ENCODE measurements at regions not wholly inside any gene's neighbourhood (a gene's known extent, or its start where the extent isn't known, plus 50 kb on each side); places are given as distances from the start of the nearest gene placed in this dataset.

- TF ChIP-seq, protein P1, sequence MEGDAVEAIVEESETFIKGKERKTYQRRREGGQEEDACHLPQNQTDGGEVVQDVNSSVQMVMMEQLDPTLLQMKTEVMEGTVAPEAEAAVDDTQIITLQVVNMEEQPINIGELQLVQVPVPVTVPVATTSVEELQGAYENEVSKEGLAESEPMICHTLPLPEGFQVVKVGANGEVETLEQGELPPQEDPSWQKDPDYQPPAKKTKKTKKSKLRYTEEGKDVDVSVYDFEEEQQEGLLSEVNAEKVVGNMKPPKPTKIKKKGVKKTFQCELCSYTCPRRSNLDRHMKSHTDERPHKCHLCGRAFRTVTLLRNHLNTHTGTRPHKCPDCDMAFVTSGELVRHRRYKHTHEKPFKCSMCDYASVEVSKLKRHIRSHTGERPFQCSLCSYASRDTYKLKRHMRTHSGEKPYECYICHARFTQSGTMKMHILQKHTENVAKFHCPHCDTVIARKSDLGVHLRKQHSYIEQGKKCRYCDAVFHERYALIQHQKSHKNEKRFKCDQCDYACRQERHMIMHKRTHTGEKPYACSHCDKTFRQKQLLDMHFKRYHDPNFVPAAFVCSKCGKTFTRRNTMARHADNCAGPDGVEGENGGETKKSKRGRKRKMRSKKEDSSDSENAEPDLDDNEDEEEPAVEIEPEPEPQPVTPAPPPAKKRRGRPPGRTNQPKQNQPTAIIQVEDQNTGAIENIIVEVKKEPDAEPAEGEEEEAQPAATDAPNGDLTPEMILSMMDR (IDR thresholded peaks at IDR 0.05; ENCODE audit: low read length) = no peak
- no peak for TF ChIP-seq EZH2 (optimal IDR thresholded peaks at IDR 0.05; ENCODE audit: low read depth, low read length)
Measured at GRCh38 chr1:218640173-218640572, 295.0 kb downstream of the TGFB2 start.

All from MM.1S (cell line).